ENCODE measurements at regions not wholly inside any gene's neighbourhood (a gene's known extent, or its start where the extent isn't known, plus 50 kb on each side); places are given as distances from the start of the nearest gene placed in this dataset.
A peak's percentile ranks its signal among the peaks of the same experiment; 100 is the strongest.

- TF ChIP-seq CTCF (IDR thresholded peaks at IDR 0.05; ENCODE audit: low read depth, low read length): no peak
- DNase-seq (ENCODE audit: low read depth, low spot score): no peak
- ChIA-PET CTCF (no interaction called here), POLR2A (no interaction called here)
- no peak overlapping the region for H3K4me3 ChIP-seq (ENCODE audit: low read depth, low read length)
- H3K27ac ChIP-seq (ENCODE audit: low read depth, low read length): no peak overlapping the region
- no peaks in the 10 kb centered on the region for H3K27me3 ChIP-seq (ENCODE audit: control insufficient read depth, insufficient read depth, low read length)
- no peaks in the 10 kb centered on the region for H3K9me3 ChIP-seq (ENCODE audit: control insufficient read depth, insufficient read depth, low read length)
Measured at GRCh38 chr17:72365857-72366414, 245.1 kb downstream of the SOX9 start.

DNA sequence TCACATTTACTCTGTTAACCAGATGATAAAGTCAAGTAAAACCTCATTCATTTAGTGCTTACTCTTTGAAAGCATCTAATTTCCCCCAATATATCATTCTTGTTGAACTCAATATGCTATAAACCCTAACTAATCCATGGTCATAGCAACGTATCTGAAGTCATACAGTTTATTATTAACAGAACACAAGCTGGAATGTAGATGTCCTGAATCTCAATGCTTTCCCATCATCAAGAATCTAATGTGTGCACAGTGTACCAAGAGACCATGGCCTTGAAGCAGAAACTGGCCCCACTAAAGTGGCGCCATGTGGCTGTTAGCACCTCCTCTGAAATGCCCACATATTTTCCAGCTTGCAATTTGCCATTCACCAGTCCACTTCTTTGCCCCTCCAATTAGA lies 245.8 kb downstream of the SOX9 start:
- no peak for DNase-seq (ENCODE audit: low read depth, low spot score)
- ChIA-PET POLR2A (interaction anchor here (0.6 kb wide), 1 partner anchor 95 kb away, joined by 6 read pairs; no protein-coding TSS in a partner anchor), CTCF (no interaction called here)
- Histone ChIP-seq H3K27me3 (ENCODE audit: control insufficient read depth, insufficient read depth, low read length) (no peaks in the 10 kb centered on the region), H3K9me3 (ENCODE audit: control insufficient read depth, insufficient read depth, low read length) (no peaks in the 10 kb centered on the region), H3K27ac (ENCODE audit: low read depth, low read length) (no peak overlapping the region), H3K4me3 (ENCODE audit: low read depth, low read length) (no peak overlapping the region)
- TF ChIP-seq CTCF (IDR thresholded peaks at IDR 0.05; ENCODE audit: low read depth, low read length): no peak

GRCh38 chr17:72368191-72368590 lies 247.4 kb downstream of the SOX9 start:
- Histone ChIP-seq H3K4me3 (ENCODE audit: low read depth, low read length) (no peak overlapping the region), H3K9me3 (ENCODE audit: control insufficient read depth, insufficient read depth, low read length) (no peaks in the 10 kb centered on the region; the same call in 1 of the 2 replicates), H3K27me3 (ENCODE audit: control insufficient read depth, insufficient read depth, low read length) (no peaks in the 10 kb centered on the region), H3K27ac (ENCODE audit: low read depth, low read length) (no peak overlapping the region)
- TF ChIP-seq CTCF (IDR thresholded peaks at IDR 0.05; ENCODE audit: low read depth, low read length): no peak
- ChIA-PET CTCF (no interaction called here), POLR2A (no interaction called here)
- no peak for DNase-seq (ENCODE audit: low read depth, low spot score)

GRCh38 chr17:72369366-72369765 lies 248.5 kb downstream of the SOX9 start:
- ChIA-PET CTCF (no interaction called here), POLR2A (no interaction called here)
- H3K4me3 ChIP-seq (ENCODE audit: low read depth, low read length): no peak overlapping the region
- H3K27me3 ChIP-seq (ENCODE audit: control insufficient read depth, insufficient read depth, low read length): no peaks in the 10 kb centered on the region
- DNase-seq (ENCODE audit: low read depth, low spot score): no peak
- H3K9me3 ChIP-seq (ENCODE audit: control insufficient read depth, insufficient read depth, low read length): no peaks in the 10 kb centered on the region; the same call in 1 of the 2 replicates
- no peak for TF ChIP-seq CTCF (IDR thresholded peaks at IDR 0.05; ENCODE audit: low read depth, low read length)
- H3K27ac ChIP-seq (ENCODE audit: low read depth, low read length): no peak overlapping the region

- CTCF ChIA-PET: no interaction called here
Measured at GRCh38 chr17:72370819-72371218, 250.0 kb downstream of the SOX9 start.

More at GRCh38 chr17:72370819-72371218, 250.0 kb downstream of the SOX9 start:
- POLR2A ChIA-PET: interaction anchor here (0.6 to 1.3 kb wide), 3 partner anchors 17 to 32 kb away, joined by 3 to 6 read pairs (median 5); no protein-coding TSS in a partner anchor
- Histone ChIP-seq H3K9me3 (ENCODE audit: control insufficient read depth, insufficient read depth, low read length) (no peaks in the 10 kb centered on the region; the same call in 1 of the 2 replicates), H3K27me3 (ENCODE audit: control insufficient read depth, insufficient read depth, low read length) (no peaks in the 10 kb centered on the region), H3K4me3 (ENCODE audit: low read depth, low read length) (no peak overlapping the region), H3K27ac (ENCODE audit: low read depth, low read length) (peak overlapping the region; percentile 81)
- TF ChIP-seq CTCF (IDR thresholded peaks at IDR 0.05; ENCODE audit: low read depth, low read length): no peak
- peak; percentile 64 for DNase-seq (ENCODE audit: low read depth, low spot score)
